Sciatic nerve (tissue), 2 donors: ENCODE measurements at regions not wholly inside any gene's neighbourhood (a gene's known extent, or its start where the extent isn't known, plus 50 kb on each side); places are given as distances from the start of the nearest gene placed in this dataset.
"Not testable (repeated sequence)": the region's sequence is repeated elsewhere in the genome, so short reads cannot be mapped to it uniquely, and the experiment has no call there.

ENCODE experiments used
- ATAC-seq: fragments of 200-7000 bp; cut with Tn5 transposase; one replicate; pipeline ENCODE4 v1.9.1; 2020; ENCODE audit warnings: mild to moderate bottlenecking, moderate library complexity
- DNase-seq: peaks from one replicate; pipeline ENCODE4 v3.0.0-alpha.2; 2020; ENCODE audit warnings: low spot score
- intact Hi-C: fragments of 100-400 bp; cut with DNase I; formaldehyde crosslinking; loops from one replicate; pipeline ENCODE4 v1.14.2; 2022
- donor health status: DM: no; HTN: no; CAD: no.
- donor health status: DM: no; HTN: no; CAD: no.

DNA sequence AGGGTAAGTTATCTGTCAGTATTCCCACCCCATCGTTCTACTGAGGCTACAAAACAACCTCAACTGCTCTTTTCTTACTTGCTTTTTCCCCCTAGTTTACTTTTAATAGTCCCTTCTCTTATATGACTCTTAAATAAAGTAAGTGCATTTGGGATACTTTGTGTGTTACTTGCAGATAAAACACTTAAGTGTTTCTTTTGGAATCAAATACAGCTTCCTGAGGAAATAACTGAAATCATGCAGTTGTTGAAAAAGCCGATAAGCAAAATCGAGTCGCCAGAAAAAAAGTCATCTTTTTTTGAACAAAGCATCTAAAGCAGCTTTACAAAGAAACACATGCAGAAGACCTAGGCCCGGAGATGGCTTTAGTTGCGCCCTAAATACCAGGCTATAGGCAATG lies 53.5 kb upstream of the EPB41L4A start:
- ATAC-seq (no peak), DNase-seq (no peak)
- intact Hi-C loops: no loop called here

DNA sequence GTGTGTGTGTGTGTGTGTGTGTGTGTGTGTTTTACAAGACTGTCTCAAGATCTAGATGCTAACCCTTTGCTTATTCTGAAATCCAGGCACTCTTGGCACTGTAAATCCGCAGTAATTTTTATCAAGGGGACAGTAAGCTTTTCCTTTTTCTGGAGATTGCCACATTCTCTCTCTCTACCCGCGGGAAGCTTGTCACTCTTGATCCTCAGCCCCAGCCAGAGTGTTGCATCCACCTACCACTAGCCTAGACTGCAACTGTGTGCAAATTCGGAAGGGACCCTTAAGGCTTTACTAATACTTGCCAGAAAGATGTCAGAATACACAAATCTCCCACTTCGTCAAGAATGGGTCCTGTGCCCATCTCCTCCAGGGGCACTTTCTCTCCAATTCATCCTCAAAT lies 54.9 kb upstream of the EPB41L4A start:
- DNase-seq: no peak
- ATAC-seq: no peak
- intact Hi-C loops: no loop called here

DNA sequence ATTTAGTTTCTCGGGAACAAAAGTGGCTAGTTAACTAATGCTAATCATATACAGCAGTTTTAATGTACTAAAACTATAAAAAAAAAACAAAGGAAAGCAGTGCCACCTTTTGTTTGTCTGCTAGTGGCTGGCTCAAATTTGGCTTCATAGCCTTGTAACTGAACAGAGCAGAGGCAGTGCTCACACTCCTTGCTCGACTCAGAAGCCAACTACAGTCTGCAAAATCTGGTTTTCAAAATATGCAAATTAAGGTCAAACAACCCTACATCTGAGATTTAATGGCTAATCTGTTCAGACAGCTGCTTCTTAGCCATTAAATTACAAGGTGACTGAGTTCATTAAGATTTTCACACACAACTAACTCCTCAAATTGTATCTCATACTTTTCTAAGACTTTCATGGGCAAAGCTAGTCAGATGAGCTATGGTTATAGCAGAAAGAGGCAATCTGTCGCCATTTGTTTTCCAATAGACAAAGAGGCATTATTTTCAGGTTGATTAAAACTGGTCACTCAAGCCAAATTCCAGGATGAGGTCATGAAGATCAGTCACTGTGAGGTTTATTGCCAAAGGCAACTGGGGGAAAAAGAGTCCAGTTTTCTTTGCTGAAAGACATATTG lies 56.8 kb upstream of the EPB41L4A start:
- intact Hi-C loops: no loop called here
- ATAC-seq: peak; percentile 67
- no peak for DNase-seq

DNA sequence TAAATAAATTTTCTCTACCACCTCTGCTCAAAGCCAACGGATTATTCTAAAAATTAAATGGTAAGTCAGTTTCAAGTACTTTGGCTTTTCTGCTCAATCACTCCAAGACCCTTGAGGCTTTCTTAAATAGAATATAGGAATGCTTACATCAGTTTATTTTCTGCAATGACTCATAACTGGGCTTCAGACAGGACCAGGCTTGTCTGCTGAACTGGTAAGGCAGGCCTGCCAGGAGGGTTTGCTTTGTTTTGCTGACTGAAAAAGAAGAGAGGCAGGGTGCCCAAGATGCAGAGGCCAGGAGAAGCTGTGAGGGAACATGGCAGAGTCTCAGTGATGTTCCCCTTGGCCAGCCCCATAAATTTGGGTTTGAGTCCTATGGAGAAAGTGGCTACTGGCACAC lies 60.3 kb upstream of the EPB41L4A start:
- no peak for ATAC-seq

DNA sequence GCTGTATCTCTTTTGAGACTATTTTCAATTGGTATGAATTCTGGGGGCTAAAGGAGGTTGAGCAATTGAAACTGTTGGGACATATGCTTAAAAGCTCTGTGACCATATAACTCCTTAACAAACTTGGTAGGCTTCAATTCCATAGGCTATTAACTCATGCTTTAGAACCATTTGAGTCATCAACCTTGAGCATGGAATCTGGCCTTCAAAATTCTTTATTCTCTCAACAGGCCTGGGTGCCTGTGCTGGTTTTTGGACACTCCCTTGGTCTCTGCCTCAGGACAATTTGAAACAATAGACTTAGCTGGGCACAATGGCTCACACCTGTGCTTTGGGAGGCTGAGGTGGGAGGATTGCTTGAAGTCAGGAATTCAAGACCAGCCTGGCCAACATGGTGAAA lies 61.4 kb upstream of the EPB41L4A start:
- DNase-seq (no peak), ATAC-seq (no peak)
- intact Hi-C loops: no loop called here

More for the DNA sequence above, 60.3 kb upstream of the EPB41L4A start:
- no peak for DNase-seq
- intact Hi-C loops: no loop called here

DNA sequence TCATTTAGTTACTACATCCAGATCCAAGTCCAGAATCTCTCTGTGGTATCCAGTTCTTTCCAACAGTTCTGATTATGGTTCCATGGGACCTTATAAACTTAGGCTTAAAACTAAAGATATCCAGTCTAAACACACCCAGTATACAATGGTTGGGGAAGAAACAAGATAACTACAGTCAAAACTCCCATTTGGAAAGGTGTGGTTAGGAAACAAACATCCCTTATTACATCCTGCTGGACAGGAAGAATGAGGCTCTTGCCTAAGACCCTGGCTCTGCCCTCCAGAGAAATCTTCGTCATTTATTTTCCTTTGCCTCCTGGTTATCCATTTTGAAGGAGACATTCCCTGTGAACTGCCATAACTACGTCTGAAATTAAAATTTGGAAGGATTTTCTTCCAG lies 64.6 kb upstream of the EPB41L4A start:
- no peak for ATAC-seq
- DNase-seq: no peak
- intact Hi-C loops: no loop called here

DNA sequence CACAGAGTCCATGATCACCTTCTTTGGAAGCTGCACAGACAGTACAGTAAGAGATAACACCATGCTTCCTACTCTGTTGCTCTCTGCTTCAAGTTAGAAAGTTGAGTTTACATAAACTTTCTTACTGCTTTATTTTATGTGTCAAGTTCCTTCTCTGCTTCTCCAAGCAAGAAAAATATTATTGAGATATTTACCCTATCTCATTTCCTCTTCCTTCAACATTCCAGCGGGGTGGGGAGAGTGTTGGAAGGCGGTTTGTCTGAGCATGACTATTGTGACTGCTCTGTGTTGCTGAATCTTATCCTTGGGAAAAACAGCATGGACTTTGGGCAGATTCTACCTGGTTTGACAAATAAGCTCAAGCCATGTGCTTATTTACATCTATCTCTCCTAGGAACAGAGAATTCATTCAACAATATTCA lies 66.9 kb upstream of the EPB41L4A start:
- no peak for ATAC-seq
- intact Hi-C loops: no loop called here
- no peak for DNase-seq

DNA sequence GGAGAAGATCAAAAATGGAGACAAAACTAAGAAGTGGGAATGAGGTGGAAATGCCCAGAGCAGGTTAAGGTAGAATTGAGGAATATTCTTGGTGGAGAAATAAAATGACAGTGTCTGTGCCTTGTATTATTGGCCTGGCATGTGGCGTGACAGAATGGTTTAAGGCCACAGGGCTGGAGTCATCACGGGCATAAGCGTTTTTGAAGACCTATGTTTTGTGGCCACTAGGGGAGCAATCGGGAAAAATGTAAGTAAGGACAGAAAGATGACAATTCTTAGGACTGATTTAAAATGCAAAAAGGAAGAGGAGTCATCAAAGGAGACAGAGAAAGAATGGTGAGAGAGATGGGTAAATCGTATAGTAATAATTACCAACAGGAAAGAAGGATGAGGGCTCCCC lies 72.2 kb upstream of the EPB41L4A start:
- ATAC-seq (no peak), DNase-seq (no peak)
- intact Hi-C loops: no loop called here

DNA sequence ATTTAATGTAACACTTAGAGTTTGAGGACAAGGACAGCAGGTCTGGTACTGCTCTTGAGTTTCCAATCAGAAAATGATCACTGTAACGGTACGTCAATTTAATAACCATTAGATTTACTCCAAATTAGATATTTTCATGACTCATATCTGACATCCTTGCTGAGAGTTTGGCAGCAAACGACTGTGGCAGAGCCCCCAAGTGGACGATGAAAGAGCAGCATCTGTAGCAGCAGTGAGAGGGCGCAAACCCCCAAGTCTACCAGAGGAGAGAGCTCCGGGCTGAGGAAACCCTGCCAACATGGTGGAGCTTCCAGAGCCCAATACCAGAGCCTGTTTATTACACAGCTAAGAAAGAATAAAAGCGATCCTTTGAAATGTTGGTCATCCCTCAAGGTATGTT lies 73.2 kb upstream of the EPB41L4A start:
- intact Hi-C loops: no loop called here
- DNase-seq (peak; percentile 64), ATAC-seq (no peak)

DNA sequence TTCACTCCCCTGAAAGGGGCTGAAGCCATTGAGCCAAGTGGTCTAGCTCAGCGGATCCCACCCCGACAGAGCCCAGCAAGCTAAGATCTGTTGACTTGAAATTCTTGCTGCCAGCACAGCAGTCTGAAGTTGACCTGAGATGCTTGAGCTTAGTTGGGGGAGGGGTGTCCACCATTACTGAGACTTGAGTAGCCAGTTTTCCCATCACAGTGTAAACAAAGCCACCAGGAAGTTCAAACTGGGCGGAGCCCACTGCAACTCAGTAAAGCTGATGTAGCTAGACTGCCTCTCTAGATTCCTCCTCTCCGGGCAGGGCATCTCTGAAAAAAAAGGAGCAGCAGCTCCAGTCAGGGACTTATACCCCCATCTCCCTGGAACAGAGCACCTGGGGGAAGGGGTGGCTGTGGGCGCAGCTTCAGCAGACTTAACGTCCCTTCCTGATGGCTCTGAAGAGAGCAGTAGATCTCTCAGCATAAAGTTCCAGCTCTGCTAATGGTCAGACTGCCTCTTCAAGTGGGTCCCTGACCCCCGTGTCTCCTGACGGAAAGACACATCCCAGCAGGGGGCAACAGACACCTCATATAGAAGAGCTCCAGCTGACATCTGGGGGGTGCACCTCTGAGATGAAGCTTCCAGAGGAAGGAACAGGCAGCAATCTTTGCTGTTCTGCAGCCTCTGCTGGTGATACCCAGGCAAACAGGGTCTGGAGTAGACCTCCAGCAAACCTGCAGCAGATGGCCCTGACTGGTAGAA lies 84.8 kb upstream of the EPB41L4A start:
- ATAC-seq, DNase-seq, intact Hi-C loops: not testable (repeated sequence)

DNA sequence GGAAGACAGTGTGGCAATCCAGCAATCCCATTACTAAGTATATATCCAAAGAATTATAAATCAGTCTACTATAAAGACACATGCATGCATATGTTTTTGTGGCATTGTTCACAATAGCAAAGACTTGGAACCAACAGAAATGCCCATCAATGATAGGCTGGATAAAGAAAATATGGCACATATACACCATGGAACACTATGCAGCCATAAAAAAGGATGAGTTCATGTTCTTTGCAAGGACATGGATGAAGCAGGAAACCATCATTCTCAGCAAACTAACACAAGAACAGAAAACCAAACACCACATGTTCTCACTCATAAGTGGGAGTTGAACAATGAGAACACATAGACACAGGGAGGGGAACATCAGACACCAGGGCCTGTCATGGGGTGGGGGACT lies 90.0 kb upstream of the EPB41L4A start:
- DNase-seq, ATAC-seq, intact Hi-C loops: not testable (repeated sequence)

DNA sequence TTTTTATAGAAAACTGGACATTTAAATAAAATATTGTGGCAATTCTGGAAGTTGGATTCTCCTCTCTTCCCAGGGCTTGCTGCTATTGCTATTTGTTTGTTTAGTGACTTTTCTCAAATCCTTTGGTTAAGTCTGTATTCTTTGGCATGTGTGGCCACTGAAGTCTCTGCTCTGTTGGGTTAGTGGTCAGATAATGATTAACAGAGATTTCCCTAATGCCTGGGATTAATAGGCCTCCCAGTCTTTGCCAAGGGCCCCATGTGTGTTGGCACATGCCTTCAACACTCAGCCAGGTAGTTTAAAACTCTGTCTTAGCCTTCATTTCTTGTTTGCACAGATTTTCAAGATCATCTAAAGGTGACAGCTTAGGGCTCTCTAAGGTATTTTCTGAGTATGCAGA lies 92.8 kb upstream of the EPB41L4A start:
- ATAC-seq (no peak), DNase-seq (no peak)
- intact Hi-C loops: no loop called here

DNA sequence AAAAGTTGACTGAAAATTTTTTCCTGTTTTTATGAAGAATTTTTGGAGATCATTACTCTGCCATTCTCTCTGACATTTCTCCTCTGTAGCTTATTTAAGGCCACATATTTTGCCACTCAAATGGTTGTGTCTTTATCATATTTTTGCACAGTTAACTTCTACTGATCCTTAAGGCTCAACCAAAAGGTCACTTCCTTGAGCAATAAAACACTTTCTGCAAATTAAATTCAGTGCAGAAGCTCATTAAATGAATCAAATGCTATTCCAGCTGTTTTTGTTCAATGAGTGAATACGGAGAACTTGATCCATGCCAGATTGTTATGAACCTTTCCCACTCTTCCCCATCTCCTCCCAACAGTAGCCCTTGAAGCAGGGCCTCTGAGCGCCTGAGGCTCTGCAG lies 93.8 kb upstream of the EPB41L4A start:
- intact Hi-C loops: no loop called here
- no peak for ATAC-seq
- no peak for DNase-seq

DNA sequence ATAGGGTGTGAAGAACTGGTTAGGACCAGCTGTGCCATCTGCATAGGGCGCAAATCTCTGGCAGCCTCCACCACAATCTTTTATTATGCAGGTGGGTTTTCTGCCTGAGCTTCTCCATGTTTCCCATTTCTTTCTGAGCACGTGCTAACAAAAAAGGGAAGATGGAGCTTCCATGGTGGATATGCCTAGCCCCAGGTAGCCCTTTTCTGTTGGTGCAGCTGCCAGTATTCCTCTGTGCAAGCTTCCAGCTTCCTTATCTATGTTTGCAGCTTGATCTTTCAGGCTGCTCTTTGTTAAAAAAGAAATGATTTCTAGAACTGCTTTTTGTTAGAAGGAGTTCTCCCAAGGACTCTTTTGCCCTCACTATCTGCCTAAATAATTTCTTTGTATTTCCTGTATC lies 95.0 kb upstream of the EPB41L4A start:
- no peak for ATAC-seq
- DNase-seq: no peak
- intact Hi-C loops: no loop called here

DNA sequence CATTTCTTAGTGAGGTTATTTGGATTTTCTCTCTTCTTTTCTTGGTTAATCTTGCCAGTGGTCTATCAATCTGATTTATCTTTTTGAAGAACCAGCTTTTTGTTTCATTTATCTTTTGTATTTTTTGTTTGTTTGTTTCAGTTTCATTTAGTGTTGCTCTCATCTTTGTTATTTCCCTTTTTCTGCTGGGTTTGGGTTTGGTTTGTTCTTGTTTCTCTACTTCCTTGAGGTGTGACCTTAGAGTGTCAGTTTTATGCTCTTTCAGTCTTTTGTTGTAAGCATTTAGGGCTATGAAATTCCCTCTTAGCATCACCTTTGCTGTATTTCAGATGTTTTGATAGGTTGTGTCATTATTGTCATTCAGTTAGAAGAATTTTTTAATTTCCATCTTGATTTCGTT lies 101.4 kb upstream of the EPB41L4A start:
- ATAC-seq, intact Hi-C loops, DNase-seq: not testable (repeated sequence)

DNA sequence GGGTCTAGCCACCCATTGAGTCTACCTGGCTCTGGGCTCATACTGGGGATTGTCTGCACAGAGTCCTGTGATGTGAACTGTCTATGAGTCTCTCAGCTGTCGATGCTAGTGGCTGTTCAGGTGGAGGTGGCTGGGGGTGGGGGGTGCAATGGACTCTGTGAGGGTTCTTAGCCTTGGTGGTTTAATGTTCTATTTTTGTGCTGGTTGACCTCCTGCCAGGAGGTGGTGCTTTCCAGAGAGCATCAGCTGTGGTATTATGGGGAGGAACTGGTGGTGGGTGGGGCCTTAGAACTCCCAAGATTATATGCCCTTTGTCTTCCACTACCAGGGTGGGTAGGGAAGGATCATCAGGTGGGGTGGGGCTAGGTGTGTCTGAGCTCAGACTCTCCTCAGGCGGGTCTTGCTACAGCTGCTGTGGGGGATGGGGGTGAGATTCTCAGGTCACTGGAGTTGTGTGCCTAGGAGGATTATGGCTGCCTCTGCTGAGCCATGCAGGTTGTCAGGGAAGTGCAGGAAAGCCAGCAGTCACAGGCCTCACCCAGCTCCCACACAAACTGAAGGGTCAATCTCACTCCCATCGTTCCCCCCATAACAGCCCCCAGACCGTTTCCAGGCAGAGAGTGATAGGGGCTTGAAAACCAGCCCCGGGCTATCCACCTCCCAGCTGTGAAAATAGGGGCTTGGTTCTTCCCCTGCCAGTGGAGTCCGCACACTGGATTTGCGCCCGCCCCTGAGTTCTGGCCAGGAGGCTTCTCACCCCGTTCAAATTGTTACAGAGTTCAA lies 104.0 kb upstream of the EPB41L4A start:
- peak; percentile 13 for ATAC-seq
- intact Hi-C loops, DNase-seq: not testable (repeated sequence)

DNA sequence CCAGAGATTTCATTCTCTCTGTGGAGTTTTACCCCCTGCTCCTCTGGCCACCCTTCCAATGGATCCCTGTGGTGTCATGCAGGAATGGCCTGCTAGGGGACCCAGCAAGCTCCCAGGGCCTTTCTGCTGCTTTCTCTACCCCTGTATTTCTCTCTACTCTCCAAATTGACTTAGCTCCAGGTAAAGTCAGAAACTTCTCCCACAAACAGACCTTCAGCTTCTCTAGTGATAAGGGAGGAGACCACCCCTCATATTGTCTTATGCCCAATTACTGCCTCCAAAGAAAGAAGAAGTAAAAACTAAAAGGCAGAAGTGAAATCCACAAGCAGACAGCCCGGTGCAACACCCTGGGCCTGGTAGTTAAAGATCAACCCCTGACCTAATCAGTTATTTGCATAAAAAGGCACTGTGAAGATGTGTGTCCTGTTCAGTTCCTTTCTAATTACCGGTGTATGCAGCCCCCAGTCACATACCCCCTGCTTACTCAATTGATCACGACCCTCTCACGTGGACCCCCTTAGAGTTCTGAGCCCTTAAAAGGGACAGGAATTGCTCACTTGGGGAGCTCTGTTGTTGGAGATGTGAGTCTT lies 104.7 kb upstream of the EPB41L4A start:
- DNase-seq, ATAC-seq, intact Hi-C loops: not testable (repeated sequence)

DNA sequence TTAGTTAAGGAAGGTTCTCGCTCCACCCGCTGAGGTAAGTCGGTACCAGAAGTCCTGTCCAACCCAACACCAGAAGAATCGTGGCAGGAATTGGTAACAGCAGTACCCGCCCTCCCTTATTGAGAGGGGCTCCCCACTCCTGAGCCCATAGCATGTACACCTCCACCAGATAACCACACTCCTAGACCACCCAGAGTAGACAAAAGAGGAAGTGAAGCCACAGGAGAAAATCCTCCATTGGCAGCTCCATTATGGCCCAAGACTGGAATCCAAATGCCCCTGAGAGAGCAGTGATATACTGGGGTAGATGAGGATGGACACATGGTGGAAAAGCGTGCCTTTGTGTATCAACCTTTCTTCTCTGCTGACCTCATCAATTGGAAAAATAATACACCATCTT lies 106.1 kb upstream of the EPB41L4A start:
- ATAC-seq: no peak
- no peak for DNase-seq
- intact Hi-C loops: no loop called here

DNA sequence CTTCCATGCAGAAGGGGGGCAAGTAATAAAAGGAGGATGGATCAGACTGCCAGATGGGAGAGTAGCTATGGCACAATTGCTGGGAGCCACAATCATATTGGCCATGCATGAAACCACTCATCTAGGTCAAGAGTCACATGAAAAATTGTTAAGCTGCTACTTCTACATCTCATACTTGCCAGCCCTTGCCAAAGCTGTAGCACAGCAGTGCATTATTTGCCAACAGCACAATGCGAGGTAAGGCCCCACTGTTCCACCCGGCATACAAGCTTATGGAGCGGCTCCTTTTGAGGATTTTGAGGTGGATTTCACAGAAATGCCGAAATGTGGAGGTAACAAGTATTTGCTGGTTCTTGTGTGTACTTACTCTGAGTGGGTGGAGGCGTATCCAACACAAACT lies 109.9 kb upstream of the EPB41L4A start:
- intact Hi-C loops: no loop called here
- no peak for ATAC-seq
- no peak for DNase-seq

DNA sequence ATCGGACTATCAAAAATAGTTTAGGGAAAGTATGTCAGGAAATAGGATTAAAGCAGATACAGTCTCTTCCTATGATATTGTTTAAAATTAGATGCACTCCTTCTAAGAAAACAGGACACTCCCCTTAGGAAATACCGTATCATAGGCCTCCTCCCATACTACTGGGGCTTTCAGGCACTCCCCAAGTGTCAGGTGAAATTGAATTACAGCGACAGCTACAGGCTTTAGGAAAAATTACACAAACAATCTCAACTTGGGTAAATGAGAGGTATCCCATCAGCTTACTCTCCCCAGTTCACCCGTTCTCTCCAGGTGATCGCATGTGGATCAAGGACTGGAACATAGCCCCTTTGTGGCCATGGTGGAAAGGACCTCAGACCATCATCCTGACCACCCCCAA lies 110.4 kb upstream of the EPB41L4A start:
- no peak for ATAC-seq
- intact Hi-C loops: no loop called here
- no peak for DNase-seq
